GM12891 (cell line): ENCODE measurements at regions not wholly inside any gene's neighbourhood (a gene's known extent, or its start where the extent isn't known, plus 50 kb on each side); places are given as distances from the start of the nearest gene placed in this dataset.

Source experiments
- POLR2A ChIP-seq: IDR thresholded peaks from 2 replicates; pipeline ENCODE4 v1.6.1; 2011; ENCODE audit warnings: low read depth, low read length, control low read depth
- TAF1 ChIP-seq: IDR thresholded peaks from 2 replicates; pipeline ENCODE4 v1.6.1; 2011; ENCODE audit warnings: low read depth, low read length, control low read depth

GRCh38 chr17:68693896-68694295 is 92.7 kb upstream of the FAM20A start:
- no peak for TF ChIP-seq POLR2A
- TF ChIP-seq TAF1 = no peak
